ENCODE measurements at regions not wholly inside any gene's neighbourhood (a gene's known extent, or its start where the extent isn't known, plus 50 kb on each side); places are given as distances from the start of the nearest gene placed in this dataset.

DNA sequence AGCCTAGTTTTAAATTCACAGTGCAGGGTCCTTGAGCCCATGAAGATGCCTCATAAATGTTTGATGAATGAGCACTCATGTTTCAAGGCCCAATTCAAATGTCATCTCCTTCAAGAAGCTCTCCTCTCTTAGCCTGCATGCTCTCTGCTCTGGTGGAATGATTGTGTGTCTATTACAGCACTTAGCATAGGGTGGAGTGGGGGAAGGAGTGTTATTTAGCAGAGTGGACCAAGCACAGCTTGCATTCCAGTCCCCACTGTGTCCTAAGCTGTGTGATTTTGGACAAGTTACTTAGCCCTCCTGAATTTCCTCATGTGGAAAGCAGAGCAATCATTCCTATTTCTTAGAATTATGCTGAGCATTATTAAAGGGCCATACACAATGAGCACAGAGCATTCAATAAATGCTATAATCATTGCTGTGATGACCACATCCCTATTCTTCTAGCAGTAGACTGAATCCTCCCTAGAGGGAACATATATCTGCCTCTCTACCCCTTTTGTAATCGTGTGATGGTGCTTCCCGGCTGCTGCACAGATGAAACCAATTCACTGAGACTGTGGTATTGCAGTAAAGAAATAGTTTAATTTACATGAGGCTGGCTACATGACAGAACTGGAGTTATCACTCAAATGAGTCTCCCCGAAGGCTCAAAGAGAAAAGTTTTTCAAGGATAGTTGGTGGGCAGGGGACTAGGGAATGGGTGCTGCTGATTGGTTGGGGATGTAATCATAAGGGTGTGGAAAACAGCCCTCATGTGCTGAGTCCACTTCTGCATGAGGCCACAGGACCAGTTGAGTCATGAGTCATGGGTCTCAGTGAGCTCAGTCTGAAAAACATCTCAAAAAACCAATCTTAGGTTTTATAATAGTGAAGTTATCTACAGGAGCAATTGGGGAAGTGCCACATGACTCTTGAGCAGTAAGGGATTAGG, 173.4 kb upstream of the NDUFV2 start:
- TF ChIP-seq, protein P1, sequence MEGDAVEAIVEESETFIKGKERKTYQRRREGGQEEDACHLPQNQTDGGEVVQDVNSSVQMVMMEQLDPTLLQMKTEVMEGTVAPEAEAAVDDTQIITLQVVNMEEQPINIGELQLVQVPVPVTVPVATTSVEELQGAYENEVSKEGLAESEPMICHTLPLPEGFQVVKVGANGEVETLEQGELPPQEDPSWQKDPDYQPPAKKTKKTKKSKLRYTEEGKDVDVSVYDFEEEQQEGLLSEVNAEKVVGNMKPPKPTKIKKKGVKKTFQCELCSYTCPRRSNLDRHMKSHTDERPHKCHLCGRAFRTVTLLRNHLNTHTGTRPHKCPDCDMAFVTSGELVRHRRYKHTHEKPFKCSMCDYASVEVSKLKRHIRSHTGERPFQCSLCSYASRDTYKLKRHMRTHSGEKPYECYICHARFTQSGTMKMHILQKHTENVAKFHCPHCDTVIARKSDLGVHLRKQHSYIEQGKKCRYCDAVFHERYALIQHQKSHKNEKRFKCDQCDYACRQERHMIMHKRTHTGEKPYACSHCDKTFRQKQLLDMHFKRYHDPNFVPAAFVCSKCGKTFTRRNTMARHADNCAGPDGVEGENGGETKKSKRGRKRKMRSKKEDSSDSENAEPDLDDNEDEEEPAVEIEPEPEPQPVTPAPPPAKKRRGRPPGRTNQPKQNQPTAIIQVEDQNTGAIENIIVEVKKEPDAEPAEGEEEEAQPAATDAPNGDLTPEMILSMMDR (IDR thresholded peaks at IDR 0.05): no peak
- TF ChIP-seq POLR2A (IDR thresholded peaks at IDR 0.05): no peak

All from thyroid gland (tissue), 4 donors.